ENCODE measurements at regions not wholly inside any gene's neighbourhood (a gene's known extent, or its start where the extent isn't known, plus 50 kb on each side); places are given as distances from the start of the nearest gene placed in this dataset.

- no peak for DNase-seq (ENCODE audit: low spot score)
These were observed 288.9 kb upstream of the CCDC196 start for GRCh38 chr14:66197276-66197675.

DNA sequence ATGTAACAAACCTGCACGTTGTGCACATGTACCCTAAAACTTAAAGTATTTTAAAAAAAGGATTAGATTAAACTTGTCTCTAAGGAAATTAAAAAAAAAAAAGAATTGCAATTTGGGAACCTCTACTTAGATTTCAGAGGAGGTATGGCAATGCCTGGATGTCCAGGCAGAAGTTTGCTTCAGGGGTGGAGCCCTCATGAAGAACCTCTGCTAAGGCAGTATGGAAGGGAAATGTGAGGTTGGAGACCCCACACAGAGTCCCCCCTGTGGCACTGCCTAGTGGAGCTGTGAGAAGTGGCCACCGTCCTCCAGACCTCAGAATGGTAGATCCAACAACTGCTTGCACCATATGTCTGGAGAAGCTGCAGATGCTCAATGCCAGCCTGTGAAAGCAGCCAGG lies 279.6 kb upstream of the CCDC196 start:
- no peak for DNase-seq (ENCODE audit: low spot score)

DNA sequence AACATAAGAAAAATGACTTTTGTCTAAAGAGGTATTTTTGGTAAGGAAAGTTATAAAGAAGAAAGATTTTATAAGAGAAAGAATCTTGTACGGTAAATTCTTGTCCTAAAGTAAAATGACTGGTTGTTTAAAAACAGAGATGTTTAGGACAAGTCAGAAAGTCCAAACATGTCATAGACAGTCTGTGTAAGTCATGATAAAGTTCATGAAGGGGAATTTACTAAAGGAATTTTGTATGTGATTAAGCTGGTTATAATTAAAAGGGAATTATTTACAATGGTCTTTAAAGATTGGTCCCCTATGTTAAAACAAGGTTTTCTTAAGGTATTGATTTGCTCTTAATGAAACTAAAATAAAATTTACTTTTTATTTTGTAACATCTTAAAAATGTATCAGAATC lies 269.4 kb upstream of the CCDC196 start:
- no peak for DNase-seq (ENCODE audit: low spot score)

GRCh38 chr14:66219886-66220285 lies 266.3 kb upstream of the CCDC196 start:
- no peak for DNase-seq (ENCODE audit: low spot score)

GRCh38 chr14:66224492-66225178 lies 261.5 kb upstream of the CCDC196 start:
- no peak for DNase-seq (ENCODE audit: low spot score)

- no peak for DNase-seq (ENCODE audit: low spot score)
These were observed 260.8 kb upstream of the CCDC196 start for GRCh38 chr14:66225337-66225736.

GRCh38 chr14:66228267-66228970 lies 257.8 kb upstream of the CCDC196 start:
- DNase-seq (ENCODE audit: low spot score): no peak

- no peak for DNase-seq (ENCODE audit: low spot score)
These were observed 254.4 kb upstream of the CCDC196 start for GRCh38 chr14:66231820-66232219.

- peak; percentile 1 for DNase-seq (ENCODE audit: low spot score)
These were observed 252.6 kb upstream of the CCDC196 start for GRCh38 chr14:66233591-66233990.

DNA sequence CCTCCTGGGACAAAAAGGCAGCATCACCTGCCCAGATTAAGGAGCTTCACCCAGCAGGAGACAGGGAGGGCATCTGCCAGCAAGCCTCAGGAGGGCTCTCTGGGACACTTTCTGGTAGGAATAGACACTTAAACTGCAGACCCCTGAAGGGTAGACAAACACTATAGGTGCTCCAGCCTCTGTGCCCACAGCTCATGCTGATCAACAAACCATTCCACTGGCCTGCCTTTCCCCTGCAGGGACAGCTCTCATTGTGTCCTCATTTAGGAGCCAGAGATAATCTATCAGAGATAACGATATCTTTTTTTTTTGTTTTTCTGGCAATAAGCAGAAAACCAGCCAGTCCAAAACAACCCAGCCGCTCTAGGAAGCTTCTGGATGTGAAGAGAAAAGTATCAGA lies 251.8 kb upstream of the CCDC196 start:
- no peak for DNase-seq (ENCODE audit: low spot score)

DNA sequence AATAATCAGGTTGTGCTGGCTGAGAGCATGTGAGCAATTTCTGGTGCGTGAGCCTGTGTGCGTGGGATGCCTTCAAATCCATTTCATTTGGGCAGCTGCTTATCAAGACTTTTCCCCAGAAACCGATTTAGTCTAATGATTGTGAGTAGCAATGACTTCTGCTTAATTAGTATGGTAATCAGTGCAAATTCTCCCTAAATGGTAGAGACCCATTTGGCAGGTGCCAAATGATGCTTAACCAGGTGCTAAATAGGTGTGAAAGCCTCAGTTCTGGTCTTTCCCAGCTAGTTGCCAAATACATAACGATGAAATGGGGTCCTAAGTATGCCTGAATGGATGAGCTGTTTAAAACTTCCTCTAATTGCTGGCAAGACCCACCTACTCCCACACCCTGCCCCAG lies 248.4 kb upstream of the CCDC196 start:
- DNase-seq (ENCODE audit: low spot score): no peak

- no peak for DNase-seq (ENCODE audit: low spot score)
These were observed 247.2 kb upstream of the CCDC196 start for GRCh38 chr14:66238969-66239368.

- no peak for DNase-seq (ENCODE audit: low spot score)
These were observed 246.6 kb upstream of the CCDC196 start for GRCh38 chr14:66239589-66239988.

DNA sequence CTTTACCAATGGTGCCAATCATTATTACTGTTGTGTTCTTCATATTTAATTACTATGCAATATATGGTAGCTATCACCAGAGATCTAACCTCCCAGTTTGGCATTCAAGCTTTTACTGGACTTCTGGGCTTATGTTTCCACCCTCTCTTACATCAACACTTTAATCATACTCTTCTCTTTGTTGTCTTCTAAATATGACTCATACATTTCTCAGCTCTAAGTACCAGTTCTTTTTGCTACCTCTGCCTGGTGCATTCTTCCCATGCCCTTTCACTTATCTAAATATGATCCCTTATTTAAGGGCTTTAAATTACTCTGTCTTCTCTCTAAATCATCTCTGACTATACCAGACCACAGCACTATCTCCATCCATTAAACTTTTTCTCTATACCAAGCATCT lies 246.1 kb upstream of the CCDC196 start:
- no peak for DNase-seq (ENCODE audit: low spot score)

DNA sequence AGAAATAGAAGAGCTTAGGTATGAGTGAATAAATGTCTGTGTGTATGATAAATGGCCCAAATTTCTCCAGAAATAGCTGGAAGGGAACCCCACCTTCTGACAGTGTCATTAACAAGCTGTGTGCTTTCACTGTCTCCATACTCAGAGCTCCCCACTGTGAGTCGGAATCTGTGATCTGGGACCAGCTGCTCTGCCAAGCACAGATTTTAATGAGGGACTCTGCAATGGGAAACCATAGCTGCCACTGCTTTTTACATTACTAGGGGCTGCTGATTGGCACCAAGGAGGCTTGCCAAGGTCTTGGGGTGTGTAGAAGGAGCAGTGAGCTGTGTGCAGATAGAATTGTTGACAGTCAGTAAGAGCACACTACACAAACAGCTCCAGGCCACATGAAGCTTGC lies 244.2 kb upstream of the CCDC196 start:
- peak; percentile 14 for DNase-seq (ENCODE audit: low spot score)

DNA sequence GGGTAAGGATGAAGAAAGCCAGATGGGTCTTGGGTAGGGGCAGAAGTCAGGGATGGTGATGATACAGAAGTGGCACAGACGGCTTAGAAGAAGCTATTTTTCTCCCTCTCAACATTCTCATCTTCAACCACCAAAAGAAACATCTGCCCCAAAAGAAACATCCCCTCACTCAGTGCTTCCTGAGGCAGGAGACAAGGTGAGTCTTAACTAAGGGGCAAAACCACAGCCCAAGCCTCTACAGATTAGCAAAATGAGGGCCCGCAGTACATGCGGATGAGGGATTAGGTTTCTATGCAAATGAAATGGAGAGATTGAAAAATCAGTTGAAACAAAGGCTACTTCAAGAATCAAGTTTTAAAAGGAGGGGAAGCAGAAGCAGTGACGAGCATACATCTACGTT lies 241.3 kb upstream of the CCDC196 start:
- DNase-seq (ENCODE audit: low spot score): no peak

- no peak for DNase-seq (ENCODE audit: low spot score)
These were observed 238.4 kb upstream of the CCDC196 start for GRCh38 chr14:66247662-66248193.

- DNase-seq (ENCODE audit: low spot score): no peak
These were observed 237.9 kb upstream of the CCDC196 start for GRCh38 chr14:66248256-66248655.

DNA sequence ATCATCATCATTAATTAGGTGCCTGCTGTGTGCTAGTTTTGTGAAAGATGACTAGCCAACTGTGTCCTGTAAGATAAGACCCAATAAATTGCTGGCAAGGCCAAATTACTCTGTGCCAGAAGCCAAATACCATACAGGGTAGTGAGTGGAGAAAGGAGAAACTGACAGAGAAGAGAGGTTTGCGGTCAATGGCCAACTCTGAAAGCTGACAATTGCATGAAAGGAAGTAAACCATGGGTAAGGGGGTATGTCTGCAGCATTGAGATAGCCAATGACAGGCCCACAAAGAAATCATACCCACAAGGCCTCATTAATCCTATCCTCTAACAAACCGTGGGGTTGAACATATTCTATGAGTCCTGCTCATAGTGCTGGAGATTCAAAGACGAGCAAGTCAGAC lies 236.6 kb upstream of the CCDC196 start:
- no peak for DNase-seq (ENCODE audit: low spot score)

- no peak for DNase-seq (ENCODE audit: low spot score)
These were observed 232.1 kb upstream of the CCDC196 start for GRCh38 chr14:66254038-66254437.

GRCh38 chr14:66268802-66269334 lies 217.3 kb upstream of the CCDC196 start:
- peak; percentile 67 for DNase-seq (ENCODE audit: low spot score)

DNA sequence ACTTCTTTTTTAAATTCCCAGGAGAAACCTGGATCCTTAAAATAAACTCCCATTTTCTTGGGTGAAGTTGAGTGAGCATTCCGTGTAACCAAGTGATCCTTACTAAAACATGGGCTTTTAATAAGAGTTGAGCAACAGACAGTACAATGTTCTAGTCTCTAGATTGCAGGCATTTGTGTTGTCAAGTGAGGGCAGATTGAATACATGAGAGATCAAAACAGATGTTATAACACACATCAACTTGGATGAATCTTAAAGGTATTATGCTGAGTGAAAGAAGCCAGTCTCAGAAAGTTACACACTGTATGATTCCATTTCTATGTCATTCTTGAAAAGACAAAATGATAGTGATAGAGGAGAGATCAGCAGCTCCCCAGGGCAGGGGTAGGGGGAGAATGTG lies 213.9 kb upstream of the CCDC196 start:
- no peak for DNase-seq (ENCODE audit: low spot score)

DNA sequence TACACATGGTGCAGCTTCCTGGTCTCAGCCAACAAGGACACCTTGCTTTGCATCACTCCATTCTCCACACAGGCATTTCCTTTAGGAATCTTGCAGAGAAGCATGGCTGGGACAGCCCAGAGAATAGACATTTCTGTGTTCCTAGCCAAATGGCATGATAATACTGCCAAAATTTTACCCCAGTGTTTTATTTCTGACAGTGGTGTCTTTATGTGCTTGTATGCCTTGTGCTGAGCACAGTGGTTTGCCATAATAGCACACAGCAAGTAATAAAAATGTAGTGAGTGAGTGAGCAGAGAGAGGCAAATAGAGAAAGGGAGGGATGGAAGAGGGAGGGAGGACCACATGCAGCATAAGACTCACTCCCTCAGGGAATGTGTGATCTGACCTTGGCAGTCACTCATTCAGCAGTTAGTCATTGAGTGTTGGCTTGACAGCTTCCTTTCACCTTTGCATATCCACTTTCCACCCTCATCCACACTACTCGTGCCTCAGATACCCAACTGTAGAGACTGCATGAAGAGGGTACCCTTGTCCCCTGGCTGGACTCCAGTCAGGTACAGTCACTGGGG lies 212.8 kb upstream of the CCDC196 start:
- DNase-seq (ENCODE audit: low spot score): peak; percentile 25
